K562 (cell line): ENCODE measurements at regions not wholly inside any gene's neighbourhood (a gene's known extent, or its start where the extent isn't known, plus 50 kb on each side); places are given as distances from the start of the nearest gene placed in this dataset.

ENCODE experiments used
- CXXC5 ChIP-seq: fragments of 250-450 bp; sonication (Bioruptor Pico); IDR thresholded peaks from 2 replicates; pipeline ENCODE4 v1.8.0; 2022; ENCODE audit warnings: inconsistent platforms, mild to moderate bottlenecking, moderate library complexity
- NFXL1 ChIP-seq: fragments of 450-650 bp; formaldehyde crosslinking; IDR thresholded peaks from 2 replicates; pipeline ENCODE4 v1.4.0; 2021; ENCODE audit warnings: mild to moderate bottlenecking
- SAFB ChIP-seq: fragments of 200-400 bp; formaldehyde crosslinking; IDR thresholded peaks from 2 replicates; pipeline ENCODE4 v1.6.1; 2017; ENCODE audit warnings: low read depth, low read length, borderline replicate concordance
- YY1 ChIP-seq, 3 experiments: IDR thresholded peaks; 2 replicates each; pipeline ENCODE4 v1.6.1; 2011; ENCODE audit warnings: low read length in 2 of 3, mild to moderate bottlenecking in 2 of 3, moderate library complexity in 2 of 3, borderline replicate concordance in 1 of 3, control low read depth in 1 of 3, low read depth in 1 of 3; ENCODE audit not compliant: insufficient read depth in 3 of 3, insufficient replicate concordance in 2 of 3, control insufficient read depth in 1 of 3, insufficient read length in 1 of 3; ENCODE audit errors: extremely low read depth in 1 of 3
- ZNF124 ChIP-seq: sonication (generic); formaldehyde crosslinking; IDR thresholded peaks from 2 replicates; pipeline ENCODE4 v1.8.1; 2022; ENCODE audit warnings: missing genetic modification reagents
- TF ChIP-seq, protein P1 (sequence below), 2 experiments: fragments of 450-650 bp; IDR thresholded peaks; 2 replicates each; pipeline ENCODE4 v1.6.1; 2018; ENCODE audit warnings: mild to moderate bottlenecking in 2 of 2, low read depth in 1 of 2; ENCODE audit not compliant: partially characterized antibody in 2 of 2
- TF ChIP-seq, protein P2 (sequence below): IDR thresholded peaks from 2 replicates; pipeline ENCODE4 v1.6.1; 2014; ENCODE audit warnings: antibody characterized with exemption
- TF ChIP-seq, protein P3 (sequence below): IDR thresholded peaks from 3 replicates; pipeline ENCODE4 v1.6.1; 2011; ENCODE audit warnings: borderline replicate concordance, mild to moderate bottlenecking; ENCODE audit not compliant: insufficient read length, insufficient read depth
- TF ChIP-seq, protein P4 (sequence below), 2 experiments: fragments of 450-650 bp; IDR thresholded peaks; 2 replicates each; pipeline ENCODE4 v1.6.1; 2016
- TF ChIP-seq, protein P5 (sequence below): IDR thresholded peaks from 2 replicates; pipeline ENCODE4 v1.6.1; 2011; ENCODE audit warnings: borderline replicate concordance, low read depth, mild to moderate bottlenecking, moderate library complexity, low read length; ENCODE audit not compliant: insufficient read depth, poor library complexity, severe bottlenecking

DNA sequence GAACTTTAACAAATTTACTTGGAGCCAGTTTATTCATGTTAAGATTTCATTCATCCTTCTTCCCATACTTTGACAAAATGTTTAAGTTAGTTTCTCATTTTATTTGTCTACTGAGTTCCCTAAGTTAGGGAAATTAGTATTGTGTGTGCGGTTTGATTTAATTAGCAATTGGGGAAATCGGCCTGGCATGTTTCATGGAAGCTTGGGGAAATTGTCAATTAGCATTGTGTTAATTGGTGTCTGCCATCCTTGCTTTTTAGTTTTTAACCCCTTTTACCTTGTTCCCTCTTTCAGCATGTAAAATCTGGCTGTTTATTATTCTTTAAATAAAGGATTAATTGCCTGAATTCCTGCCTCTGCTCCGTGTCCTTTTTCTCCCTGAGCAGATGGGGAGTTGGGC is 279.6 kb downstream of the BCL11A start (continued):
- TF ChIP-seq, protein P1, sequence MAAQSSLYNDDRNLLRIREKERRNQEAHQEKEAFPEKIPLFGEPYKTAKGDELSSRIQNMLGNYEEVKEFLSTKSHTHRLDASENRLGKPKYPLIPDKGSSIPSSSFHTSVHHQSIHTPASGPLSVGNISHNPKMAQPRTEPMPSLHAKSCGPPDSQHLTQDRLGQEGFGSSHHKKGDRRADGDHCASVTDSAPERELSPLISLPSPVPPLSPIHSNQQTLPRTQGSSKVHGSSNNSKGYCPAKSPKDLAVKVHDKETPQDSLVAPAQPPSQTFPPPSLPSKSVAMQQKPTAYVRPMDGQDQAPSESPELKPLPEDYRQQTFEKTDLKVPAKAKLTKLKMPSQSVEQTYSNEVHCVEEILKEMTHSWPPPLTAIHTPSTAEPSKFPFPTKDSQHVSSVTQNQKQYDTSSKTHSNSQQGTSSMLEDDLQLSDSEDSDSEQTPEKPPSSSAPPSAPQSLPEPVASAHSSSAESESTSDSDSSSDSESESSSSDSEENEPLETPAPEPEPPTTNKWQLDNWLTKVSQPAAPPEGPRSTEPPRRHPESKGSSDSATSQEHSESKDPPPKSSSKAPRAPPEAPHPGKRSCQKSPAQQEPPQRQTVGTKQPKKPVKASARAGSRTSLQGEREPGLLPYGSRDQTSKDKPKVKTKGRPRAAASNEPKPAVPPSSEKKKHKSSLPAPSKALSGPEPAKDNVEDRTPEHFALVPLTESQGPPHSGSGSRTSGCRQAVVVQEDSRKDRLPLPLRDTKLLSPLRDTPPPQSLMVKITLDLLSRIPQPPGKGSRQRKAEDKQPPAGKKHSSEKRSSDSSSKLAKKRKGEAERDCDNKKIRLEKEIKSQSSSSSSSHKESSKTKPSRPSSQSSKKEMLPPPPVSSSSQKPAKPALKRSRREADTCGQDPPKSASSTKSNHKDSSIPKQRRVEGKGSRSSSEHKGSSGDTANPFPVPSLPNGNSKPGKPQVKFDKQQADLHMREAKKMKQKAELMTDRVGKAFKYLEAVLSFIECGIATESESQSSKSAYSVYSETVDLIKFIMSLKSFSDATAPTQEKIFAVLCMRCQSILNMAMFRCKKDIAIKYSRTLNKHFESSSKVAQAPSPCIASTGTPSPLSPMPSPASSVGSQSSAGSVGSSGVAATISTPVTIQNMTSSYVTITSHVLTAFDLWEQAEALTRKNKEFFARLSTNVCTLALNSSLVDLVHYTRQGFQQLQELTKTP (IDR thresholded peaks at IDR 0.05; ENCODE audit: low read depth in 1 of 2, partially characterized antibody in 2 of 2) = no peak
- TF ChIP-seq CXXC5 (no peak), NFXL1 (no peak), YY1 (IDR thresholded peaks at IDR 0.05; ENCODE audit: borderline replicate concordance in 1 of 3, control insufficient read depth in 1 of 3, extremely low read depth in 1 of 3, insufficient read depth in 3 of 3, insufficient read length in 1 of 3, insufficient replicate concordance in 2 of 3, low read depth in 1 of 3, low read length in 2 of 3) (no peak), SAFB (no peak), ZNF124 (CRISPR knock-in tag) (no peak)
- TF ChIP-seq, protein P2, sequence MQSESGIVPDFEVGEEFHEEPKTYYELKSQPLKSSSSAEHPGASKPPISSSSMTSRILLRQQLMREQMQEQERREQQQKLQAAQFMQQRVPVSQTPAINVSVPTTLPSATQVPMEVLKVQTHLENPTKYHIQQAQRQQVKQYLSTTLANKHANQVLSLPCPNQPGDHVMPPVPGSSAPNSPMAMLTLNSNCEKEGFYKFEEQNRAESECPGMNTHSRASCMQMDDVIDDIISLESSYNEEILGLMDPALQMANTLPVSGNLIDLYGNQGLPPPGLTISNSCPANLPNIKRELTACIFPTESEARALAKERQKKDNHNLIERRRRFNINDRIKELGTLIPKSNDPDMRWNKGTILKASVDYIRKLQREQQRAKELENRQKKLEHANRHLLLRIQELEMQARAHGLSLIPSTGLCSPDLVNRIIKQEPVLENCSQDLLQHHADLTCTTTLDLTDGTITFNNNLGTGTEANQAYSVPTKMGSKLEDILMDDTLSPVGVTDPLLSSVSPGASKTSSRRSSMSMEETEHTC = no peak
- TF ChIP-seq, protein P3, sequence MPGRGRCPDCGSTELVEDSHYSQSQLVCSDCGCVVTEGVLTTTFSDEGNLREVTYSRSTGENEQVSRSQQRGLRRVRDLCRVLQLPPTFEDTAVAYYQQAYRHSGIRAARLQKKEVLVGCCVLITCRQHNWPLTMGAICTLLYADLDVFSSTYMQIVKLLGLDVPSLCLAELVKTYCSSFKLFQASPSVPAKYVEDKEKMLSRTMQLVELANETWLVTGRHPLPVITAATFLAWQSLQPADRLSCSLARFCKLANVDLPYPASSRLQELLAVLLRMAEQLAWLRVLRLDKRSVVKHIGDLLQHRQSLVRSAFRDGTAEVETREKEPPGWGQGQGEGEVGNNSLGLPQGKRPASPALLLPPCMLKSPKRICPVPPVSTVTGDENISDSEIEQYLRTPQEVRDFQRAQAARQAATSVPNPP = no peak
- TF ChIP-seq, protein P4, sequence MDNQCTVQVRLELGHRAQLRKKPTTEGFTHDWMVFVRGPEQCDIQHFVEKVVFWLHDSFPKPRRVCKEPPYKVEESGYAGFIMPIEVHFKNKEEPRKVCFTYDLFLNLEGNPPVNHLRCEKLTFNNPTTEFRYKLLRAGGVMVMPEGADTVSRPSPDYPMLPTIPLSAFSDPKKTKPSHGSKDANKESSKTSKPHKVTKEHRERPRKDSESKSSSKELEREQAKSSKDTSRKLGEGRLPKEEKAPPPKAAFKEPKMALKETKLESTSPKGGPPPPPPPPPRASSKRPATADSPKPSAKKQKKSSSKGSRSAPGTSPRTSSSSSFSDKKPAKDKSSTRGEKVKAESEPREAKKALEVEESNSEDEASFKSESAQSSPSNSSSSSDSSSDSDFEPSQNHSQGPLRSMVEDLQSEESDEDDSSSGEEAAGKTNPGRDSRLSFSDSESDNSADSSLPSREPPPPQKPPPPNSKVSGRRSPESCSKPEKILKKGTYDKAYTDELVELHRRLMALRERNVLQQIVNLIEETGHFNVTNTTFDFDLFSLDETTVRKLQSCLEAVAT (IDR thresholded peaks at IDR 0.05) = no peak
- TF ChIP-seq, protein P5, sequence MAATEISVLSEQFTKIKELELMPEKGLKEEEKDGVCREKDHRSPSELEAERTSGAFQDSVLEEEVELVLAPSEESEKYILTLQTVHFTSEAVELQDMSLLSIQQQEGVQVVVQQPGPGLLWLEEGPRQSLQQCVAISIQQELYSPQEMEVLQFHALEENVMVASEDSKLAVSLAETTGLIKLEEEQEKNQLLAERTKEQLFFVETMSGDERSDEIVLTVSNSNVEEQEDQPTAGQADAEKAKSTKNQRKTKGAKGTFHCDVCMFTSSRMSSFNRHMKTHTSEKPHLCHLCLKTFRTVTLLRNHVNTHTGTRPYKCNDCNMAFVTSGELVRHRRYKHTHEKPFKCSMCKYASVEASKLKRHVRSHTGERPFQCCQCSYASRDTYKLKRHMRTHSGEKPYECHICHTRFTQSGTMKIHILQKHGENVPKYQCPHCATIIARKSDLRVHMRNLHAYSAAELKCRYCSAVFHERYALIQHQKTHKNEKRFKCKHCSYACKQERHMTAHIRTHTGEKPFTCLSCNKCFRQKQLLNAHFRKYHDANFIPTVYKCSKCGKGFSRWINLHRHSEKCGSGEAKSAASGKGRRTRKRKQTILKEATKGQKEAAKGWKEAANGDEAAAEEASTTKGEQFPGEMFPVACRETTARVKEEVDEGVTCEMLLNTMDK = no peak
